ENCODE measurements at regions not wholly inside any gene's neighbourhood (a gene's known extent, or its start where the extent isn't known, plus 50 kb on each side); places are given as distances from the start of the nearest gene placed in this dataset.

DNA sequence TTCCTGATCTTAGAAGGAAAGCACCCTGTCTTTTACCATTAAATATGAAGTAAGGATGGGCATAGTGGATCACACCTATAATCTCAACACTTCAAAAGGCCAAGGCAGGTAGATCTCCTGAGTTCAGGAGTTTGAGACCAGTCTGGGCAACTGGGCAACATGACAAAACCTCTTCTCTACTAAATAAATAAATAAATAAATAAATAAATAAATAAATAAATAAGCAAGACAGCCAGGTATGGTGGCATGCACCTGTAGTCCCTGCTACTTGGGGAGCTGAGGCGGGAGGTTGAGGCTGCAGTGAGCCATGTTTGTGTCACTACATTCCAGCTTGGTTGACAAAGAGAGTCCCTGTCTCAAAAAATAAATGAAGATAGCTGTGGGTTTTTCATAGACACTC, 313.1 kb downstream of the RPS24 start:
- Mint-ChIP-seq H3K27me3 (ENCODE audit: low read depth) (peaks cover 24% of the 10 kb centered on the region), H3K27ac (ENCODE audit: unreplicated experiment) (no peak overlapping the region), H3K4me3 (ENCODE audit: unreplicated experiment) (no peak overlapping the region), H3K4me1 (ENCODE audit: low read depth) (no peaks in the 10 kb centered on the region), H3K36me3 (ENCODE audit: low read depth) (no peaks in the 10 kb centered on the region), H3K9me3 (ENCODE audit: low read depth) (peaks cover 10% of the 10 kb centered on the region)
- TF ChIP-seq, protein P1, sequence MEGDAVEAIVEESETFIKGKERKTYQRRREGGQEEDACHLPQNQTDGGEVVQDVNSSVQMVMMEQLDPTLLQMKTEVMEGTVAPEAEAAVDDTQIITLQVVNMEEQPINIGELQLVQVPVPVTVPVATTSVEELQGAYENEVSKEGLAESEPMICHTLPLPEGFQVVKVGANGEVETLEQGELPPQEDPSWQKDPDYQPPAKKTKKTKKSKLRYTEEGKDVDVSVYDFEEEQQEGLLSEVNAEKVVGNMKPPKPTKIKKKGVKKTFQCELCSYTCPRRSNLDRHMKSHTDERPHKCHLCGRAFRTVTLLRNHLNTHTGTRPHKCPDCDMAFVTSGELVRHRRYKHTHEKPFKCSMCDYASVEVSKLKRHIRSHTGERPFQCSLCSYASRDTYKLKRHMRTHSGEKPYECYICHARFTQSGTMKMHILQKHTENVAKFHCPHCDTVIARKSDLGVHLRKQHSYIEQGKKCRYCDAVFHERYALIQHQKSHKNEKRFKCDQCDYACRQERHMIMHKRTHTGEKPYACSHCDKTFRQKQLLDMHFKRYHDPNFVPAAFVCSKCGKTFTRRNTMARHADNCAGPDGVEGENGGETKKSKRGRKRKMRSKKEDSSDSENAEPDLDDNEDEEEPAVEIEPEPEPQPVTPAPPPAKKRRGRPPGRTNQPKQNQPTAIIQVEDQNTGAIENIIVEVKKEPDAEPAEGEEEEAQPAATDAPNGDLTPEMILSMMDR (IDR thresholded peaks at IDR 0.05), result no peak
- DNase-seq (ENCODE audit: low spot score), result no peak

DNA sequence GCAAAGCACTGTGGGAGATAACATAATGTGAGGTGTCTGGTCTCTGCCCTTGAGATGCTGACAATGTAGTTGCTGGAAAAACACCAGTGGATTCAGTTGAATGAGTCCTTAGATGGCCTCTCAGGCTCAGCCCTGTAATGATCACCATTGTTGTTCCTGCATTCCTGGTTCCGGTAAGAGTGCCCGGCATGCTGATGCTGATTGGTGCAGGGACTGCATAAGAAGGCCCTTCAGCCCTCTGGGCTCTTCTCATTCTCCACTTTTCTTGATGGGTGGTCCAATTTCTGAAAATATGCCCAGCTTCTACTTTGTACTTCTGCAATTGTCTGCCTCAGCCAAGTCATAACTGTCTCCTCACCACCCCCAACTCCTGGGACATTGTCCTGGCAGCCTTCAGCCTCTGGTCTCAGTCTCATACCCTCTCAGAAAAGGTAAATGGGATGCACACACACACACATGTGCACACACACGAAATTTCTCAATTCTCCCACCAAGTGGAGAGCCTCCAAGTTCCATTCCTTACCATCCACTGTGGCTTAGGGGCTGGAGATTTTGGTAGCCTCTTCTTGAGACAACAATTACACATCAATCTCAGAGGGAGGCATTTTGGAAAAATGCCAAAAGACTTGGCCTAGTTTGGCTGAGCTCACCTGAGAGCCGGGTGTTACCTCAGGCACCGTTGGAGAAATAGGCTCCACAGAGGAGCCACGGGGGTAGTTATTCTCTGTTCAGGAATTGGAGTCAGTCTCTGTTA, 314.9 kb downstream of the RPS24 start:
- Mint-ChIP-seq H3K4me3 (ENCODE audit: unreplicated experiment) (no peak overlapping the region), H3K27me3 (ENCODE audit: low read depth) (peaks cover 24% of the 10 kb centered on the region)
- no peak for DNase-seq (ENCODE audit: low spot score)

DNA sequence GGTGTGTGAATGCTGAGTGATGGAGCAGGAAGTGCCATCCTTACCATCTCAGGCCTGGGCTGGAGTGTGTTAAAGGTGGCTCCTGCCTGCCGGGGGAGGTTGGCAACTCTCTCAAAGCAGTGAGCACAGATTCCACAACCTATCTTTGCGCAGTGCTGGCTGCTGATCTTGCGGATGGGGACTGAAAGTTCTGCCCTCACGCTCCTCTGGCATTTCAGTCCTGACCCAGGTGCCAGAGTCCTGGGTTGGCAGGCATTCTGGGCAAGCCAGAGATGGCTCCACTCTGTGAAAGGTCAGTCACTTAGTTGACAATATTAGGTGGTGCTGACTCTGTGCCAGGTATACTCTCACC, 315.5 kb downstream of the RPS24 start:
- H3K36me3 Mint-ChIP-seq (ENCODE audit: low read depth), result no peaks in the 10 kb centered on the region
- peaks cover 10% of the 10 kb centered on the region for H3K9me3 Mint-ChIP-seq (ENCODE audit: low read depth)
- H3K4me1 Mint-ChIP-seq (ENCODE audit: low read depth), result no peaks in the 10 kb centered on the region
- no peak overlapping the region for H3K27ac Mint-ChIP-seq (ENCODE audit: unreplicated experiment)
- TF ChIP-seq, protein P1 (IDR thresholded peaks at IDR 0.05), result no peak
- no peak overlapping the region for H3K4me3 Mint-ChIP-seq (ENCODE audit: unreplicated experiment)
- H3K27me3 Mint-ChIP-seq (ENCODE audit: low read depth), result peaks cover 24% of the 10 kb centered on the region
- no peak for DNase-seq (ENCODE audit: low spot score)

More for the DNA sequence above, 314.9 kb downstream of the RPS24 start:
- Mint-ChIP-seq H3K36me3 (ENCODE audit: low read depth) (no peaks in the 10 kb centered on the region), H3K4me1 (ENCODE audit: low read depth) (no peaks in the 10 kb centered on the region), H3K9me3 (ENCODE audit: low read depth) (peaks cover 10% of the 10 kb centered on the region), H3K27ac (ENCODE audit: unreplicated experiment) (no peak overlapping the region)
- TF ChIP-seq, protein P1 (IDR thresholded peaks at IDR 0.05), result no peak

DNA sequence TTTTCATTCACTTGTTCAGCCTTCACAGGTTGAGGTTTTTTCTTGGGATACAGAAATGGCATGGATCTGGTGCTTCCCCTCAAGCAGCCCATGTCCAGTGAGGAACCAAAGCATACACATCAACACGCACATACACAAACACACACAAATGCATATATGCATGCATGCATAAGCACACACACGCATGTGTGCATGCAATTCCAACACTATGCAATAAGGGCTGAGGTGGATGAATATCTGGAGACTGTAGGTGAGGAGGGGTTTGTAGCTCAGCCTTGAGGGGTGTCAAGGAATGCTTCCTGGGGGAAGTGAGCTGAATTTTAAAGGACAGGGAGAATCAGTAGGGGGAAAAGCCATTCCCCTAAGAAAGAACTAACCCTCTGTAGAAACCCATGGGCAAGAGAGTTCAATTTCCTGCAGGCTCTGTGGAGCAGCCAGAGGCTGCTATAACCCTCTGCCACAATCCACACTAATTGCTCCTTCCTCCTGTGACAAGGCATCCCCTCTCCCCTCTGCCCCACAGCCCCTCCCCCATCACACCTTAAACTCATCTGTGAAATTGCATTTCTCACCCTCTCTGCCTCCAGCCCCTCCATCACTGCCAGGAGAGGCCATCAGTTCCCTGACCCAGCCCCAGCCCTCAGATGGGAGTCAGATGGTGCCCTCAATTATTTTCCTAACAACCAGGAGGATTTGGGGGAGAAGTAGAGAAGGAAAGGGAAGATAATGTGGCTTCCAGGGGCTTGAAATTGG, 316.4 kb downstream of the RPS24 start:
- H3K27ac Mint-ChIP-seq (ENCODE audit: unreplicated experiment), result no peak overlapping the region
- peaks cover 24% of the 10 kb centered on the region for H3K27me3 Mint-ChIP-seq (ENCODE audit: low read depth)
- TF ChIP-seq, protein P1 (IDR thresholded peaks at IDR 0.05), result no peak
- H3K4me3 Mint-ChIP-seq (ENCODE audit: unreplicated experiment), result no peak overlapping the region
- H3K36me3 Mint-ChIP-seq (ENCODE audit: low read depth), result no peaks in the 10 kb centered on the region
- no peaks in the 10 kb centered on the region for H3K4me1 Mint-ChIP-seq (ENCODE audit: low read depth)
- no peak for DNase-seq (ENCODE audit: low spot score)
- peaks cover 10% of the 10 kb centered on the region for H3K9me3 Mint-ChIP-seq (ENCODE audit: low read depth)

DNA sequence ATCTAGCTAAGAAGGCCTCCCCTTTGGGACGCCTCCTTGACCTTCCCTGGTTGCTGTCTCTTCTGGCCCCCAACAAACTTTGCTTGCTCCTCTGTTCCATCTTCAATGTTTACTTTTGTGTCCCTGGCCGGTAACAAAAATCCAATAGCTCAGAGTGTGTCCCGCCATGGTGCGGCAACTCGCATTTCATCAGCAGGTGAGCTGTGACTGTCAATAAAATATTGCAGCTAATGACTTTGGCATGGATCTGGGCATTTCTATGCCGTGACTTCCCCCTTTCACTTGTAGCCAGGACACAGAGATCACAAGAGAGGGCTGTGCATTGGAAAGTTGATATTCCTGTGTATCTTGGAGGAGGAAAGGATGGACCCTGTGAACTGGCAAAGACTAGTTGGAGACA, 317.6 kb downstream of the RPS24 start:
- Mint-ChIP-seq H3K27me3 (ENCODE audit: low read depth) (peaks cover 21% of the 10 kb centered on the region), H3K27ac (ENCODE audit: unreplicated experiment) (no peak overlapping the region), H3K4me1 (ENCODE audit: low read depth) (no peaks in the 10 kb centered on the region), H3K9me3 (ENCODE audit: low read depth) (peaks cover 8% of the 10 kb centered on the region), H3K36me3 (ENCODE audit: low read depth) (no peaks in the 10 kb centered on the region), H3K4me3 (ENCODE audit: unreplicated experiment) (no peak overlapping the region)
- no peak for DNase-seq (ENCODE audit: low spot score)
- TF ChIP-seq, protein P1 (IDR thresholded peaks at IDR 0.05), result no peak
